Smooth muscle cell (in vitro differentiated cells): ENCODE measurements at regions not wholly inside any gene's neighbourhood (a gene's known extent, or its start where the extent isn't known, plus 50 kb on each side); places are given as distances from the start of the nearest gene placed in this dataset.
A peak's percentile ranks its signal among the peaks of the same experiment; 100 is the strongest.

Source experiments
- DNase-seq: peaks from one replicate; lab custom pipeline; 2025; ENCODE audit not compliant: unreplicated experiment; lab: John Stamatoyannopoulos, UW
- H2AFZ ChIP-seq: fragments of 200-600 bp; sonication (generic); 2 replicates; pipeline ENCODE4 v1.6.0; 2016; ENCODE audit warnings: antibody characterized with exemption, low read depth, mild to moderate bottlenecking
- H3F3A ChIP-seq: fragments of 200-600 bp; sonication (generic); 2 replicates; pipeline ENCODE4 v1.6.0; 2017; ENCODE audit warnings: antibody characterized with exemption, low read depth
- H3K27ac ChIP-seq: fragments of 200-600 bp; sonication (generic); 2 replicates; pipeline ENCODE4 v1.5.1; 2016; ENCODE audit warnings: low read depth, mild to moderate bottlenecking
- H3K27me3 ChIP-seq: fragments of 200-600 bp; sonication (generic); 2 replicates; pipeline ENCODE4 v1.6.1; 2016; ENCODE audit warnings: low read depth, mild to moderate bottlenecking
- H3K36me3 ChIP-seq: fragments of 200-600 bp; sonication (generic); 2 replicates; pipeline ENCODE4 v1.5.1; 2016; ENCODE audit warnings: low read depth
- H3K4me1 ChIP-seq: fragments of 200-600 bp; sonication (generic); 2 replicates; pipeline ENCODE4 v1.5.1; 2016; ENCODE audit warnings: low read depth
- H3K4me2 ChIP-seq: fragments of 200-600 bp; sonication (generic); 2 replicates; pipeline ENCODE4 v1.6.0; 2016; ENCODE audit warnings: mild to moderate bottlenecking
- H3K4me3 ChIP-seq: fragments of 200-600 bp; sonication (generic); 2 replicates; pipeline ENCODE4 v1.5.1; 2016; ENCODE audit warnings: mild to moderate bottlenecking
- H3K79me2 ChIP-seq: fragments of 200-600 bp; sonication (generic); 2 replicates; pipeline ENCODE4 v1.6.0; 2016; ENCODE audit warnings: low read depth, mild to moderate bottlenecking
- H3K9ac ChIP-seq: fragments of 200-600 bp; sonication (generic); 2 replicates; pipeline ENCODE4 v1.6.0; 2016; ENCODE audit warnings: low read depth
- H3K9me3 ChIP-seq: fragments of 200-600 bp; sonication (generic); replicated peaks from 2 replicates; pipeline ENCODE4 v1.5.1; 2016; ENCODE audit warnings: low read depth
- H4K20me1 ChIP-seq: fragments of 200-600 bp; sonication (generic); 2 replicates; pipeline ENCODE4 v1.6.0; 2016; ENCODE audit warnings: low read depth
- WGBS: methylation state at CpG from one replicate; pipeline ENCODE4 v1.1.7; 2016; ENCODE audit warnings: low lambda C conversion rate; 5-methylcytosine and 5-hydroxymethylcytosine counted together
- TF ChIP-seq, protein P1 (sequence below): fragments of 200-600 bp; sonication (generic); IDR thresholded peaks from 2 replicates; pipeline ENCODE4 v1.5.1; 2017; ENCODE audit warnings: borderline replicate concordance, mild to moderate bottlenecking, antibody characterized with exemption; ENCODE audit not compliant: insufficient read depth, poor library complexity, severe bottlenecking

DNA sequence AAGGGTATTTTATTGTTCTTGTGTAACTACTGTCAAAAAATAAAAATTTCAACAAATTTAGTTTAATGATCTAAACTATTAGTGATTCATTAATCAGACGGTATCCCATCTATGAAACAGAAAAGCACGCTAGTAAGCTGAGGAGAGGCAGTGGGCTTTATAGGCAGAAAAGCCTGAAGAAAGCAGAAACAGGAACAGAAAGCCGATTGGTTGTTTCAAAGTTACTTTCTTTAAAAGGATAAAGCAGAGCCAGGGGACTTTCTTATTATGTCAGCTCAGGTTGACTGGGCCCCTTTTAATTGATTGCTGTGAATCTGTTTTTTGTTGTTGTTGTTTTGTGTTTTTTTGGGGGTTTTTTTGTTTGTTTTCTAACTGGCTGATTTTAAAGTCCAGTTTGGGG, 105.5 kb downstream of the TES start:
- TF ChIP-seq, protein P1, sequence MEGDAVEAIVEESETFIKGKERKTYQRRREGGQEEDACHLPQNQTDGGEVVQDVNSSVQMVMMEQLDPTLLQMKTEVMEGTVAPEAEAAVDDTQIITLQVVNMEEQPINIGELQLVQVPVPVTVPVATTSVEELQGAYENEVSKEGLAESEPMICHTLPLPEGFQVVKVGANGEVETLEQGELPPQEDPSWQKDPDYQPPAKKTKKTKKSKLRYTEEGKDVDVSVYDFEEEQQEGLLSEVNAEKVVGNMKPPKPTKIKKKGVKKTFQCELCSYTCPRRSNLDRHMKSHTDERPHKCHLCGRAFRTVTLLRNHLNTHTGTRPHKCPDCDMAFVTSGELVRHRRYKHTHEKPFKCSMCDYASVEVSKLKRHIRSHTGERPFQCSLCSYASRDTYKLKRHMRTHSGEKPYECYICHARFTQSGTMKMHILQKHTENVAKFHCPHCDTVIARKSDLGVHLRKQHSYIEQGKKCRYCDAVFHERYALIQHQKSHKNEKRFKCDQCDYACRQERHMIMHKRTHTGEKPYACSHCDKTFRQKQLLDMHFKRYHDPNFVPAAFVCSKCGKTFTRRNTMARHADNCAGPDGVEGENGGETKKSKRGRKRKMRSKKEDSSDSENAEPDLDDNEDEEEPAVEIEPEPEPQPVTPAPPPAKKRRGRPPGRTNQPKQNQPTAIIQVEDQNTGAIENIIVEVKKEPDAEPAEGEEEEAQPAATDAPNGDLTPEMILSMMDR = no peak
- H3K9ac ChIP-seq = peak overlapping the region; percentile 92
- H3K4me1 ChIP-seq = peaks cover 16% of the 10 kb centered on the region
- peak overlapping the region; percentile 63 for H3K4me2 ChIP-seq
- no peaks in the 10 kb centered on the region for H3K36me3 ChIP-seq
- H3K4me3 ChIP-seq = no peak overlapping the region
- H3K27ac ChIP-seq = peak overlapping the region; percentile 99
- H3F3A ChIP-seq = peaks cover 9% of the 10 kb centered on the region
- no peaks in the 10 kb centered on the region for H3K27me3 ChIP-seq
- no peak for DNase-seq
- H4K20me1 ChIP-seq = no peaks in the 10 kb centered on the region
- H3K9me3 ChIP-seq = no peaks in the 10 kb centered on the region
- H2AFZ ChIP-seq = peak overlapping the region; percentile 70
- H3K79me2 ChIP-seq = no peaks in the 10 kb centered on the region
- 69% methylated on average over 3 of the region's 3 CpGs for WGBS

DNA sequence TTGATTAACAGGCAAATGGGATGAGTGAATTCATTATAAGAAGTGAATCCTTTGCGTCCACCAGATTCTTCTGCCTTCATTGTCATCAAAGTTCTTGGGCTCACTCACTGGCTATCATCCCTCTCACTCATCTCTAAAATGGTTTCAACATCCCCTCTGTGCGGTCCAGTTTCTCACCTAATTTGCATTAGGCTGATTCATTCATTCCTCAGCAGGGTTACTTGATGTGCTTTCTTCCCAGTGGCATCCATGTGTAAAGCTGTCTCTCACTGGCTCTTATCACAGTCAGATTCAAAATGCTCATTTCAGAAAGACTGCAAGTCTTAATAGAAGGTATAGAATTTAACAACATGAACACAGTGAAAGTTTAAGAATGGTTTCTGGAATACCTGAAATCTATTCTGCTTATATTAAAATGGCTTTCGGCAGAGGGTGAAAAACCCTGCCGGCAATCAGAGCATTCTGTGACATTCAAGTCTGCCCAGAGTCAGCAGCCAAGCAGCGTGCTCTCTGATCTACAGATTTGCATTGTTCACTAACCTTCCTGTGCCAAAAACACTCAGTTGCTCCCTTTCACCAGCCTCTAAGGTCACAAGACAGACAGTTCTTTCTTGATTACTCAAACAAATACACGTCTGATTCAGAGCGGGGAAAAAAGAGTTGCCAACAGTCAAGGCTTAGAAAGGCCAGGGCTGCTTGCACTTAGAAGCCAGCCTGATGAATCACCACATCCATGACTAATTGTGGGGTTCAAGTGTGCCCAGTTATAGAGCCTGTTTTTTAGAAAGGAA, 106.7 kb downstream of the TES start:
- H3K36me3 ChIP-seq = no peaks in the 10 kb centered on the region
- no peaks in the 10 kb centered on the region for H4K20me1 ChIP-seq
- H3K79me2 ChIP-seq = no peaks in the 10 kb centered on the region
- H3K9ac ChIP-seq = peak overlapping the region; percentile 92
- H3F3A ChIP-seq = peaks cover 9% of the 10 kb centered on the region
- H3K27me3 ChIP-seq = no peaks in the 10 kb centered on the region
- TF ChIP-seq, protein P1 = no peak
- peak overlapping the region; percentile 72 for H3K4me2 ChIP-seq
- DNase-seq = no peak
- no peaks in the 10 kb centered on the region for H3K9me3 ChIP-seq
- peaks cover 16% of the 10 kb centered on the region for H3K4me1 ChIP-seq
- WGBS = 16% methylated on average over 7 of the region's 7 CpGs
- H3K4me3 ChIP-seq = no peak overlapping the region
- peak overlapping the region; percentile 99 for H3K27ac ChIP-seq
- no peak overlapping the region for H2AFZ ChIP-seq

DNA sequence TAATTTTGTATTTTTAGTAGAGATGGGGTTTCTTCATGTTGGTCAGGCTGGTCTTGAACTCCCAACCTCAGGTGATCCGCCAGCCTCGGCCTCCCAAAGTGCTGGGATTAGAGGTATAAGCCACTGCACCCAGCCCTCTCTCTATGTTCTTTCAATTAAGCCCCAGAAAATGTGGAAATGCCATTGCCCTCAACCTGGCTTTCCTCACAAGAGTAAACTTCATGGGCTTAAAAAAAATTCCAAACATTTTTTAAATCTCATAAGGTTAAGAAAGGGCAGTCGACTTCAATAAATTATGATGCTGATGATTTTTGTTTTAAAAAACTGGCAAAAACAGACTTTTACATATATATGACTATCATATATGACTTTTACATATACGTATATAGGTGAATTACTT, 107.6 kb downstream of the TES start:
- H3K4me3 ChIP-seq = no peak overlapping the region
- H2AFZ ChIP-seq = no peak overlapping the region
- H3K79me2 ChIP-seq = no peaks in the 10 kb centered on the region
- no peaks in the 10 kb centered on the region for H4K20me1 ChIP-seq
- no peaks in the 10 kb centered on the region for H3K36me3 ChIP-seq
- no peaks in the 10 kb centered on the region for H3K9me3 ChIP-seq
- TF ChIP-seq, protein P1 = no peak
- H3K27ac ChIP-seq = peak overlapping the region; percentile 99
- DNase-seq = no peak
- no peak overlapping the region for H3K9ac ChIP-seq
- WGBS = 84% methylated on average over 4 of the region's 4 CpGs
- H3F3A ChIP-seq = peaks cover 9% of the 10 kb centered on the region
- peaks cover 16% of the 10 kb centered on the region for H3K4me1 ChIP-seq
- no peak overlapping the region for H3K4me2 ChIP-seq
- no peaks in the 10 kb centered on the region for H3K27me3 ChIP-seq

DNA sequence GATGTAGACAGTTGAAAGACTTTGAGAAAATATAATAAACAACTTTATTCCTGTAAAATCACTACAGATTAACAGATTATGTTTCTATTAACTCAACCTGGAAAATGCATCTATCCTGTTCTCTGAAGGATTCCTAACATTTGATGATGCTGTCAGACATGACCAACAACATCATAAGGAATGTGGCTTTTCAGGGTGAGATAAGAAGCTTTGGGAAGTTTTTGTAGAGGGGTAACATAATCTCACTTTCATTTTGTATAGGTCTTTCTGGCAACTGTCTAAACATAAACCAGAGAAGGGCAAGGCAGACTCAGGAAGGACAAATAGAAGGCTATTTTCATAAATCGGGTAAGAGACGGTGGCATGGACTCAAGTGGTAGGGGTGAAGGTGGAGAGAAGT, 112.2 kb downstream of the TES start:
- 96% methylated on average over 2 of the region's 2 CpGs for WGBS
- Histone ChIP-seq H3K4me1 (no peaks in the 10 kb centered on the region), H4K20me1 (no peaks in the 10 kb centered on the region), H2AFZ (no peak overlapping the region), H3K27ac (no peak overlapping the region), H3K27me3 (no peaks in the 10 kb centered on the region), H3K9me3 (no peaks in the 10 kb centered on the region), H3K36me3 (no peaks in the 10 kb centered on the region), H3F3A (no peaks in the 10 kb centered on the region), H3K9ac (no peak overlapping the region), H3K4me2 (no peak overlapping the region), H3K4me3 (no peak overlapping the region), H3K79me2 (no peaks in the 10 kb centered on the region)
- no peak for DNase-seq
- TF ChIP-seq, protein P1 = no peak
